HG02973 (cell line): ENCODE measurements at regions not wholly inside any gene's neighbourhood (a gene's known extent, or its start where the extent isn't known, plus 50 kb on each side); places are given as distances from the start of the nearest gene placed in this dataset.
A peak's percentile ranks its signal among the peaks of the same experiment; 100 is the strongest.
"Not testable (repeated sequence)": the region's sequence is repeated elsewhere in the genome, so short reads cannot be mapped to it uniquely, and the experiment has no call there.

Source experiments
- ATAC-seq: cut with Tn5 transposase; IDR thresholded peaks from one replicate; pipeline ENCODE4 v1.9.1; 2021; ENCODE audit warnings: moderate library complexity; ENCODE audit not compliant: unreplicated experiment

DNA sequence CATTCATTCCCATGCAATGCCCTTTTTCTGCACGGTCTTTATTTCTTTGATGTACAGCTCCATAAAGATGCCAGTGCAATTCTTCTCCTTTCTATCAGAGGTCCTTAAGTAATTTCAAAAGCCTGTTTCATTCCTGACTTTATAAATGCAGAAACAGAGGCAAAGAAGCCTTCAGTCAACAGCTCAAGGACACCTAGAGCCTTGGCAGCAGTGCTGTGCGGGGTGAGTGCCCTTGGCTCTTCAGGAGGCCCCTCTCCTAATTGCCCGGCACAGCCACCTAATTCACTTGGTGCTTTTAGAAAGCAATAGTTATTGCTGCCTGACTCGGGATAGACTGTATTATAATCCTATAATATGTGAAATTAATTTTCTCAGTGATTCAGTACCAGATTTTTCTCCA, 169.6 kb upstream of the KLF6 start:
- ATAC-seq = no peak

DNA sequence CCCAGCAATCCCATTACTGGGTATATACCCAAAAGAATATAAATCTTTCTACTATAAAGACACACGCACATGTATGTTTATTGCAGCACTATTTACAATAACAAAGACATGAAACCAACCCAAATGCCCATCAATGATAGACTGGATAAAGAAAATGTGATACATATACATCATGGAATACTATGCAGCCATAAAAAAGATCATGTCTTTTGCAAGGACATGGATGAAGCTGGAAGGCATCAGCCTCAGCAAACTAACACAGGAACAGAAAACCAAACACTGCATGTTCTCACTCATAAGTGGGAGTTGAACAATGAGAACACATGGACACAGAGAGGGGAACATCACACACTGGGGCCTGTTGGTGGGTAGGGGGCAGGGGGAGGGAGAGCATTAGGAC, 169.0 kb upstream of the KLF6 start:
- ATAC-seq = not testable (repeated sequence)

DNA sequence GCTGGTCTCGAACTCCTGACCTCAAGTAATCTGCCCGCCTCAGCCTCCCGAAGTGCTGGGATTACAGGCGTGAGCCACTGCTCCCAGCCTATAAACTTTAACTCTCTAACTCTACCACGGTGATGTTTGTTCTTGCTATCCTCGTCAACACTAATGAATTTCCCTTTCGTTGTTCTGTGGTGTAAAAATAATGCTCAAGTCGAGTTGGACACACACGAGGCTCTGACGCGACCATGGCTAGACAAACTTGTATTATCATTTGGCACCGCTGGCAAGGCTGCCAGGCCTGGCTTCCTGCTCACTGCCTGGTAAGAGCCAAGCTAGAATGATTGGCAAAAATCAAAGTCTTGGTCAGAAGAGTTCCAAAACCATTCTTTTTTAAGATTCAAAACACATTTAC, 167.0 kb upstream of the KLF6 start:
- no peak for ATAC-seq

DNA sequence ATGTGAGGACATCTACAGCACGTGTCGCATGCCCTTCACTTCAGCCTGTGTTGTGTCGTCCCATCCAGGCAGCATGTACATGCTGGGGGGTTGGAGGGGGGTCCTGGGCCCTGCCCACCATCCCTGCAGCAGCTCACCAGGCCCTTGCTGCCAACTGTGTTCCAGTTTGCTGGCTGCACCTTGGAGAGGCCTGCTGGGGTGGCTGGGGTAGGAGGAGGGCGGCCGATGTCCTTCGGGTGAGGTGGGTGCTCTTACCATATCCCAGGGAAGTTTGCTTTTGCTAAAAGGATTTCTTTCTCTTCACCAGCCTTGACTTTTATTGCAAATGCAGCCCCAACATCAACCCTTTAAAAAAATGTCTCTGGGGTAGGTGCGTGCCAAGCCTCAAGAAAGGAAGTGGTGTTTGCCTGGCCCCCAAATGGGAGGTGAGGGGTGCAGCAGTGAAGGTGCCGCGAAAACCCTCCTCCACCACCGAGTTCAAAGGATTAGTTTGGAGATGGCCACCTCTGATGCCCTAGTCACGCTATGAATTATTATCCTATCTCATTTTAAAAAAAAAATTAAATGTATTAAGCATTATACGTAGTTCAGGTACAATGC, 165.8 kb upstream of the KLF6 start:
- no peak for ATAC-seq

DNA sequence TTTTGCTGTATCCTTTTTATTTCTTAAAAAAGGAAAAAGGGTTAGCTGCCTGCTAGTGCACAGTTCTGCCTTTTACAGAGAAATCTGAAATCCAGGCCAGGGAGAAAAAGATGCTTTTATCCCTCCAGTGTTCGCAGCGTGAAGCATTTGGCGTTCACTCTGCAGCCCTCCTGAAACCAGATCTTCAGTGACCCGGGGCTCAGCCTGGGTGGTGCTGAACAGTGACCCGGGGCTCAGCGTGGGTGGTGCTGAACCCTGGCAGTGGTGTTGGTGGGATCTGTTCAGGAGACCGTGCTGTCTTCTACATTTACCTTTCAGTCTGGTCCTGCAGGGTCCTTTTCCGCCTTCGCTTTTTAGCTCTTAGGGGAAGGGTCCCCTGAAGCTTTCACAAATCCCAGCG, 164.7 kb upstream of the KLF6 start:
- ATAC-seq = no peak

DNA sequence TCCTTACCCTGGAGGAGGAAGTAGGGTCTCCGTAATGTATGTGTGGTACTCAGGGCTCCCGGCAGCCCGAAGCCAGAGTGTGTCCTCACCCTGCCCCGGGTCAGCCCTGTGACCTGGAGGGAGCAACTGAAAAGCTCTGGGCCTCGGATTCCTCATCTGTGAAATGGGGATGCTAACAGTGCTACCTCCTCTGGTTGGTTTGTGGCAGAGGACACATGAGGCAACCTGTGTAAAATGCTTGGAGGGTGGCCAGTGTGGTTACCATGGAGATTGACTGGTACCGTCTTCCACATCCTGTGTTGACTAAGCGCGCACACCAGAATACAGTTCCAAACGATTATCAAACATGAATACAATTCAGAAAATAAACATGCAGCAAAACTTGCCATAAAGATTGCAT, 163.8 kb upstream of the KLF6 start:
- no peak for ATAC-seq

DNA sequence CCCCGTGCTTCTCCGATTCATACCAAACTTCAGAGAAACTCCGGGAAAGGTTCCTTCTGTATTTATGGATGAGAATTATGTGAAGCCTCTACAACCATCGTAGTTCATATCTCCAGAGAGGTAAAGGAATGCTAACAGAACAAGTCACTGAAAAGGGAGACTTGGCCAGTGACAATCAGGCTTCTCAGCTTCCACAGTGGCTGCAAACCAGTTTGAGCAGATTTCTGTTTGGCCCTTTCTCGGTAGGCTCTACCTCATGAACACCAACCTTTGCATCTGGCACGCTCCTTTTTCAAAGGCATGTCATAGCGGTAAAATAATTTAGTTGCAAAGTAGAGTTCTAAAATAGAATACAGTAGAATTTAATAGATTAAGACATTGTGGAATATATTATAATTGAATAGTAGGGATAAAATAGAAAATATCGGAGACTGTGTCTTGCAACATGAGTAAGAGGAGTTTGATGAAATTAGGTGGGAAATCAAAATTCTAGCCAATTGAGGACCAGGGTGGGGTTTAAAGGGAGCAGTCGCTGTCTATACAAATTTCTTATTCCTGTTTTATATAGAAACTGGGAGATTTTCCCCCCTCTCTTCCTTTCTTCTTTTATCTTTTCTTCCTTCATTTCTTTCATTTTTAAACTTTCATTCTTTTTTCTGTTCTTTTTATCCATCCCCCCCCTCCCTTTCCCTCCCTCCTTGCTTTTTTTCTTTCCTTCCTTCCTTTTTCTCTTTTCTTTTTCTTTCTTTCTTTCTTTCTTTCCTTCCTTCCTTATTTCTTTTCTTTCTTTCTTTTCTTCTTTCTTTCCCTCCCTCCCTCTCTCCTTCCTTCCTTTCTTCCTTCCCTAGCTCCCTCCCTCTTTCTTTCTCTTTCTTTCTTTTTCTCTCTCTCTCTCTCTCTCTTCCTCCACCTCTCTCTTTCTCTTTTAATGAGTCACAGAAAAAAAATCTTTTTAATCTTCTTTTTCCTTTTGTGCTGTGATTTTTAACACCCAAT, 161.5 kb upstream of the KLF6 start:
- no peak for ATAC-seq

DNA sequence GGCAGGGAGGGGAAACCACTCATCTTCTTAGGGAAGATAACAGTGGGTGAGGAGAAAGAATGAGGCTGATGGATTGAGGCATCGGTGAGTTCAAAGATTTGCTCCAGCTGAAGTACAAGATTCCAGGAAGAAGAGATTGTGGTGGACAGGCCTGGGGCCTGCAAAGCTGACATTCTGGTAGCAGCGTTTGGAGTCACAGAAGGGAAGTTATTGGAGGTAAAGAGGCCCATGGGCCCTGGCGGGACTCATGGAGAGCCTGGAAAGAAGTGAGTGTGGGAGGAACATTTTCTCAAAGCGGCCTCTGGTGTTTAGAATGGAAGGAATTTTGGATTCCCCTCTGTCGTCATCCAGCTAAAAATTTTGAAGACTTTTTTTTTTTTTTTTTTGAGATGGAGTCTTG, 160.0 kb upstream of the KLF6 start:
- ATAC-seq = no peak

DNA sequence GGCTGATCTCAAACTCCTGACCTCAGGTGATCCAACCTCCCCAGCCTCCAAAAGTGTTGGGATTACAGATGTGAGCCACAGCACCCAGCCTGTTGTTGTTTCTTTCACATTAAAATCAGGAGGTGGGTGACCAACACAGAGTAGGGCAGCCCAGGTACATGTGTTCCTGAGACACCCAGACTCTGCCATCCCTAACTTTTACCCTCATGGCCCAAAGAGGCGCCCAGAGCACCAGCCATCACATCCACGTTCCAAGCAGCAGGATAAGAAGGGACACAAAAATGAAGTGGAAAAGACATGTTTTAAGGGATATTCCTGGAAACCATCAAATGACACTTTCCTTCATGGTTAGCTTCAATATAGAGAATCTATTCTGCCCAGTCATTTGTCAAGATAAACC, 159.6 kb upstream of the KLF6 start:
- ATAC-seq = no peak

DNA sequence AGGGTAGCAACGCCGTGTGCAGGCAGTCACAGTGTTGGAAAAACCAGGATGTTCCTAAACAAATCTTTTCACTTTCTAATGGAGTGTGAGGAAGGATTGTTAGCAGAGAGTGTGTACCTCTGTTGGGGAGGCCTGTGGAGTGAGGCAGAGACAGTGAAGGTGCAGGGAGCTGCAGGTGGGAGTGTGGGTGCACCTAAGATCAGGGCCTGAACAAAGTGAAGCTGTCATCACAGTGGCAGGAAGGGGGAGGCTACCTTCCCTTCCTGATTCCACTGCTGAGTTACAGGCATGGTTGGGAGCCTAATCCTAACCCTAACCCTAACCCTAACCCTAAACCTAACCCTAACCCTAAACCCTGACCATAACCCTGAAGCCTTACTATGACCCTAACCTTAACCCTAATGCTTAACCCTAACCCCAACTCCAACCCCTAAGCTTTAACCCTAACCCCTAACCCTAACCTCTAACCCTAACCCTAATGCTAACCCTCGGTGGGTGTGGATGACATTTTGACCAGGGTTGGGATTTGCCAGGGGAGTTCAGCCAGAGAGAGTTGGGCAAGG, 158.8 kb upstream of the KLF6 start:
- no peak for ATAC-seq

DNA sequence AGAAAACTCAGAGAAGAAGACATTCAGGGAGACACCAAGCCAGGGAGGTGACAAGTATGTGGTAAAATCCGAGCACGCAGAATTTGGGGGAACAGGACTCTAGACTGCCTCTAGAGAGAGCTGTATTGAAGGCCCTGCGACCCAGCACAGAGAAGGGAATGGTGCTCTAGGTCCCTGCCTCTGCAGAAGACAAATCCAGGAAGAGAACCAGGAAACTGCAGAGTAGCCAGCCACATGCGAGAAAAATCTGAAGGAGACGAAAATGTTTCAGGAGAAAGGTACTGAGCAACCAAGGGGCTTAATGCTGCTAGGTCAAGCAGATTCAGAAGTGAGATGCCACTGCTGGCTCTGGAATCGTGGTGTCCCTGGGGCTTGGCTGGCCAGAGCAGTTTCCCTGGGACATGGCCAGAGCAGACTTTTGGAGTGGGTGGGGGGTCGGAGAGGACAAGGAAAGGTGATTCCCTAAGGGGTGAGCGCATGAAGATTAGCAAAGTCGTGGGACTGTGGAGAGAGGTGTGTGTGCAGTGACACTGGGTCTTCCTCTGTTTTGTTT, 158.0 kb upstream of the KLF6 start:
- no peak for ATAC-seq

DNA sequence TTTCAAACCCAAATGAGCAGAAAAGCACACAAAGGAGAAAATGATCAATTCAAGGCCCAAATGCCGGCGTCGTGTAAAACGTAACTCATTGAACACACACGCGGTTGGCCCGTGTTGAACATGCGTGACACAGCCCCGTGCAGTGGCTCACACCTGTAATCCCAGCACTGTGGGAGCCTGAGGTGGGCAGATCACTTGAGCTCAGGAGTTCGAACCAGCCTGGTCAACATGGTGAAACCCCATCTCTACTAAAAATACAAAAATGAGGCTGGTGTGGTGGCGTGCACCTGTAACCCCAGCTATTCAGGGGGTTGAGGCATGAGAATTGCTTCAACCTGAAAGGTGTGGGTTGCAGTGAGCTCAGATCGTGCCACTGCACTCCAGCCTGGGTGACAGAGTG, 156.7 kb upstream of the KLF6 start:
- ATAC-seq = no peak

DNA sequence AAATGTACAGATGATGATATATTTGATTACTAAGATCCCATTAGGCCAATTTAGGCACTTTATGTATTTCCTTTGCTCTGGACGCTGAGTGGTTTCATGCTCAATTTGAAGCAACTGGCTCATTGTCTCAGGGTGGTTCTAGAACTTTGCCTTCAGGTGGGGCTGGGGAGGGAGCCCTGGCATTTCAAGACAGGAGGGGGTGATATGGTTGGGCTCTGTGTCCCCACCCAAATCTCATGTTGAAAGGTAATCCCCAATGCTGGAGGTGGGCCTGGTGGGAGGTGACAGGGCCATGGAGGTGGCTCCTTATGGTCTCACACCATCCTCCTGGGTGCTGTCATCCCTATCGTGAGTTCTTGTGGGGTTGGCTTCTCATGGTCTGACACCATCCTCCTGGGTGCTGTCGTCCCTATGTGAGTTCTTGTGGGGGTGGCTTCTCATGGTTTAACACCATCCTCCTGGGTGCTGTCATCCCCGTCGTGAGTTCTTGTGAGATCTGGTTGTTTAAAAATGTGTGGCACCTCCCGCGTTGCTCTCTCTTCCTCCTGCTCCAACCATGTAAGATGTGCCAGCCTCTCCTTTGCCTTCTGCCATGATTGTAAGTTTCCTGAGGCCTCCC, 151.5 kb upstream of the KLF6 start:
- ATAC-seq = no peak

DNA sequence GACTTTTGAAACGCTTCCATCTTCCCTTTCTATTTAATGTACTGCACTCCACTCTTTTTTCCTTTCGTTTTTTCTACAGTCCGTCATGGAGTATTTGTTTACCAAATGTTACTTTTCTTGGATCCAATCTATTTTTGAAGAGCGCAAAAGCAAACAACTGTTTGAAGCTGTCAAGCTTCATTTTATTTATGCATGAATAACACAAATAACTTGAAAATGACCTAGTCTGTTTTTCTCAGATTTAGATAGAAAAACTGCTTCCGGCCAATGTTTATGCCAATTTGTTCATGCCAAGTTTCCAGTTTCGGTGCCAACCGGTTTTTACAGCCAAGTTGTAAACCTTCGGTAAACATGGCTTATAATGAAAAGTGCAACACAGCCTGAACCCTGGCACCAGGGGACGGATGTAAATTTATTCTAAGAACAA, 150.9 kb upstream of the KLF6 start:
- no peak for ATAC-seq

DNA sequence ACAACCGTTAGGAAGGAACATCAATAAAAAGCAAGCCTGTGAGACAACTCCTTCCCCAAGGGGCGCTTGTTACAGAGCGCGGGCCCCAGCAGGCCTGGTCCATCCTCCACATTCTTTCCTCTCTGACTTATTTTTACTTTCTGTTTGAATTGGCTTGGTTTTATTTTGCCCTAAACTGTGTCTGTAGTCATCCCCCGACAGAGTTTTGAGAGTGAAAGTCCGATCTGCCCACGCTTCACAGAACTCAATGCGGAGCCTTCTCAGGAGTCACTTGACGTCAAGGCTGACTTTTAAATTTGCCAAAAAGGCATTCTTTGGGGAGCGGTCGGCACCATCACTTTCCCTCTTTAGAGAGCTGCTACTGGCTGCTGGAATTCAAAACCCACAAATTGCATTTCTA, 150.1 kb upstream of the KLF6 start:
- peak; percentile 96 for ATAC-seq

DNA sequence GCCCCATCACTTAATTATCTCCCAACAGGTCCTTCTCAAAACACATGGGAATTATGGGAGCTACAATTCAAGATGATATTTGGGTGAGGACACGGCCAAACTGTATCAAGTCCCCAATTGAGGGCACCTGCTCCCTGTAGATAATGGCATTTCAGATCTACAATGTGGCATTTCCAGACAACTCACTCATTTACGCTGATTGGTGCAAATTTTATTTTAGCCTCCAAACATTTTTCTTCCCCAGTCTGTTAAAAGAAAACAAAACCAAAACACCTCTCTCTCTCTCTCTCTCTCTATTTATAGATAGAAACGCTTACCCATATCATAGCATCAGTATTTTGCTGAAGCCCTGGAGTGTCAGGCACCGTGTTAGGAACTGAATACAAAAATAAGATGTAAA, 148.7 kb upstream of the KLF6 start:
- no peak for ATAC-seq

DNA sequence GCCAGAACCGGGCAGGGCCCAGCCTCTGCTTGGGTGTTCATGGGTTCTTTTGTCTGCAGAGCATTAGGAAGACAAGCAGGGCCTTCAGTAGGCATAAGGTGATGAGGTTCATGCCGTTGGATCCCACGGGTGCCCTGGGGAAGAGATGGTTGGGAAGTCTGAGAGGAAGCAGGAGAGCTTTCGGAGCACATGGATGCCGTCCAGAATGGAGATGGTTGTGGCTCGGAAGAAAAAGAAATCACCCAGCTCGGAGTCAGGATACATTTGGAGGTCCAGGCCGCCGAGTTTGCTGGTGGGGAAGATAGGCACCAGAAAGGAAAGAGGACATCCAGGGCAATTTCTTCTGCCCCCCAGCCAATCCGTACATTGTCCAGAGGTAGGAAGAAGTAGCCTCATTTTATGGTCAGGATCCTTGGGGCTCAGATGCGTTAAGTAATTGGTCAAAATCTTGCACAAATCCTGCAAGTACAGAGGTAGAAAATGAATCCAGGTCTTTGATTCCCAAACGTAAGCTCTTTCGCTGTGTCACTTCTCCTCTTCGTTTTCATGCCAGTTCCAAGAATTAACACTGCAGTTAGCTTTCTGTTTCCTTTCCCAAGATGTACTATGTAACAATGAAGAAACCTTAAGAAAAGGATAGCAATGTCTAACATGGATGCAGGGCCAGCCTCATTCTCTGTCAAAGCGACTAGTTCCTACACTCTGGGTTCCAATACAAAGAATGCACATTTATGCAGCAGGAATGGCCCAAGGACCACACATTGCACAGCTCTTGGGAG, 147.8 kb upstream of the KLF6 start:
- ATAC-seq = no peak

DNA sequence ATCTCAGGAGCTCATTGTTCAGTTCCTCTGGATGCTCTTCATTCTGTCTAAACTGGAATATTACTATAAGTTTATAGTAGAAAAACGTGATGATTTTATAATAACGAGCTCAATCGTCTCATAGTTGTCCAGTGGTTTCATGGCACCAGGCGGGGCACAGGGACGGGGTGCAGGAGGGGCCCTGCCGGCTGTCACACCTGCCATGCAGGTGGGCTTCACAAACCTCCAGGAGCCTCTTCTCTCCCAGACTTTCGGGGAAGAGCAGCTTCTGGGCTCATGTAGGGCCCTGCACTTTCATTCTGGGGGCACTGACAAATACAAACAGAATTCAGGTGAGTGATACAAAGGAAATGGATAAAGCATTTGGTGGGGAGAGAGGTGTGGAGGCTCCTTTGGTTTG, 146.9 kb upstream of the KLF6 start:
- ATAC-seq = no peak

DNA sequence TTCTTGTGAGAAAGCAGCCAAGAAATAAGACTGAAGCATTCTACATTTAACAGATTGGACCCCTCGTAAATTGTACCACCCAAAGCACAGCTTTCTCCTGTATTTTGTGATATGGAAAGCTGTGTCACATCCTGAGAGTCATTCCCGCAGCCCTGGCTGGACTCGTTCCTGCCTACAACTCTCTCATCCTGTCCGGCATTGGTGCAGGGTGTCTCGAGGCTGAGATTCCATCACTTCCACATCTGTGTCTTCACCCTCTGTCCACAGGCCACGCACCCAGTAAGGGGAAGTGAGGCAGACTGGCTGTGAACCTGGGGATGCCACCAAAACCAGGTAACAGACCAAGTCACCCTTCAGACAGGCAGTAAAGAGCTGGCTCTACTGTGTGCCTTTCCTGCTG, 146.2 kb upstream of the KLF6 start:
- ATAC-seq = no peak

DNA sequence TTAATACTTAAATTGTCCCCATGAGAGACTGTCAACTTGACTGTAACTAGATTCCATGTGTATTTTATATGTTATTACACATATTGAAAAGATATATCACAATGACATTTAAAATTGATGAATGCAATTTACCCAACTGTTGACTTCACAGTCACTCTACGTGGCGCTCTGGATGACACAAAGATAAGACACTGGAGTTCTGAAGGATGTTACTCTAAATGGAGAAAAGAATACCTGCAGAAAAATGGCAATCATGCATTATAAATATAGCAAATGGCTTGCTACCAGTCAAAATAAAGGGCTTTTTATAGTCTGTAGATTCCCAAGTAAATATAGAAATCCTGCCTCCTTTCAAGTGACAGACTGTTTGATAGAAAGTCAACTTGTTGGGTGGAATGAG, 143.6 kb upstream of the KLF6 start:
- ATAC-seq = no peak

DNA sequence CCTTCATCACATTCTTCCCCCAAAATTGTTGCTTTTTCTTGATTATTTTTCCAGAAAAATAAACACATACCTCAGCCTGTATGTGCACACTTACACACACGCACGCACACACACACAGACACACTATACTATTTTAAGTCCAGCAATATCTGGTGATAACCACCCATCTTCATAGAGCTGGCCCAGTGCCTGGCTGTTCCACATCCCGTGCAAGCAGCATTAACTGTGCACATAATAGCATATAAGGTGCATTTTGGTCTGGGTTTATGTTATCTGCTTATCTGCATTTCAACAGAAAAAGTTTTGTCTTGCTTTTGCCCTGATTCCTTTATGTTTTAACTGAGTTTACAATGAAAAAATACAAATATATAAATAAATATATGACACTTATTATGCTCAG, 143.1 kb upstream of the KLF6 start:
- ATAC-seq = no peak
